Coronary artery (tissue), 2 donors: ENCODE measurements at regions not wholly inside any gene's neighbourhood (a gene's known extent, or its start where the extent isn't known, plus 50 kb on each side); places are given as distances from the start of the nearest gene placed in this dataset.

Experiments used
- DNase-seq: peaks from one replicate; pipeline ENCODE4 v3.0.0-alpha.2; 2017; ENCODE audit warnings: low spot score
- H3K27ac ChIP-seq, 2 donors: fragments of 200-600 bp; sonication (generic); one replicate each; pipeline ENCODE4 v1.5.1; 2016 to 2019
- H3K4me3 ChIP-seq: fragments of 200-600 bp; sonication (generic); 2 replicates; pipeline ENCODE4 v1.5.1; 2016; ENCODE audit warnings: mild to moderate bottlenecking, moderate library complexity
- CTCF ChIP-seq: fragments of 200-600 bp; sonication (generic); IDR thresholded peaks from one replicate; pipeline ENCODE4 v1.5.1; 2019; ENCODE audit warnings: antibody characterized with exemption

- no peak for DNase-seq
- TF ChIP-seq CTCF, result no peak
- Histone ChIP-seq H3K4me3 (no peak overlapping the region), H3K27ac (no peak overlapping the region)
Observed at GRCh38 chr22:26757496-26757895, 100.1 kb downstream of the MIAT start.

DNA sequence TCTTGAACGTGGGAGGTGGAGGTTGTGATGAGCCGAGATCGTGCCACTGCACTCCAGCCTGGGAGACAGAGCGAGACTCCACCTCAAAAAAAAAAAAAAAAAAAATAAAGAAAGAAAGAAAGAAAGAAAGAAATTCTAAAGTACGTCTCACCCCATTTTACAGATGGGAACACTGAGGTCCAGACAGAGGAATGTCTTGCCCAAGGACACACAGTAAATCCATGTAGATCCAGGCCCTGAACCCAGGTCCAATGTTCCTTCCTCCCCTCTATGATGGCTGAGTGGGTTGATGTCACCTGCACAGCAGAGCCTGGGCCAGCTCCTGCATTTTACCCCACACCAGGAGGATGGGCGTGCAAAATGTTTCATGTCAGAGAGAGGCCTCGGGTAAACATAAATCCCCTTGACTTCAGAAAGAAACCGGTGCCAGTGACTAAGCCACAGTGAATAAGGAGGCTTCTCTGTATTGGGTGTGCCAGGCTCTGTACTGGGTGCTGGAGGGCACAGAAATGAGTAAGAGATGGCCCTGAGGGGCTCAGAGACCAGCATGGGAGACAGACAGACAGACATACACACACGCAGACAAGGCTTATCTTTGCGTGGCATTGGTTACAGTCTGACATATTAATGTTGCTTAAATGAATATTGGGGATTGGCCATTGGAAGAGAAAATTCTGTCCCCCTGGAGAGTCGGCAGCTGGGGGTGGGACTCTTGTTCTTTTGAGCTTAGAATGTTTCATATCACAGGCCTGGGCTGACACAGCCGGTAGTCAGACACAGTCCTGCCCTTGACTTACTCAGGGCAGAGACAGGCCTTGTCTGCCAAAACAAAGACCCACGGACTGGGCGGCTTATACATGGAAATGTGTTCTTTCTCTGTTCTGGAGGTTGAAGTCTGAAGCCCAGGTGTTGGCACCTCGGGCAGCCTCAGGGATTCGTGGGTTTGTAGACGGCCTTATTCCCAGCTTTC lies 105.4 kb downstream of the MIAT start:
- H3K4me3 ChIP-seq, result no peak overlapping the region
- no peak for DNase-seq
- no peak for TF ChIP-seq CTCF
- no peak overlapping the region for H3K27ac ChIP-seq

GRCh38 chr22:26763633-26764361 lies 106.4 kb downstream of the MIAT start:
- no peak overlapping the region for H3K4me3 ChIP-seq
- H3K27ac ChIP-seq, result no peak overlapping the region
- no peak for DNase-seq
- TF ChIP-seq CTCF, result no peak

- no peak for DNase-seq
- H3K4me3 ChIP-seq, result no peak overlapping the region
- no peak overlapping the region for H3K27ac ChIP-seq
- no peak for TF ChIP-seq CTCF
Observed at GRCh38 chr22:26766510-26767350, 109.3 kb downstream of the MIAT start.

DNA sequence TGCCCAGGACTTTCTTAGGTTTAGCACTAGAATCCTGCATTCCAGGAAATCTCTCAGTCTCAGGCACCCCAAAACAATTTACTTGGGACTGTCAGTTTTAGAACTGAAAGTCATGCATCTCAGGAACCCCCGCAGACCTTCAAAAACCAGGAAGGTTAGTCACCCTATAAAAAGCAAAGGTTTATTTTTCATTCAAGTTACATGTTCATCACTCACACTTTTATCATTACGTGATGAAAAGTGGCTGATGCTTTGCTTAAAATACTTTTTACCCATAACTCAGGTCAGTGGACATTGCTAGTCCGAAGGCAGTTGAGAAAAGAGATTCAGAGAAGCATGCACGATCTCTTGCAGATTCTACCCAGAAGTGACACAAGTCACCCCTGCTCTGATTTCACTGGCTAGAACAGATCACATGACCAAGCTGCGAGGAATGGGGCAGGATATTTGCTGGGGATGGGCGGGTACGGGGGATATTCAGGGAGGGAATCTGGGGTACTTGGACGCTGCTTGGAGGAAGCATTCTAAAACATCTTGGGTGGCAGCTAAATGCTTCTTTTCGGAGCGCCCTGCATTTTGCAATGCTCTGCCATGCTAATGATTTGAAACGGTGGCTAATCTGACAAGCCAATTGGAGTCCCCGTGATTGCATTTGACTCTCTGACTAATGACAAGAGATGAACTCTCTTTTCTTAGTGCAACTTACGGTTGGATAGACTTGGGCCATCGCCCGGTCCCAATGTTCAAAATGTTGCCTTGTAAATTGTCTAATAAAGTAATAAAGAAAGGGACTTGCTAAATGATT lies 110.2 kb downstream of the MIAT start:
- Histone ChIP-seq H3K27ac (no peak overlapping the region), H3K4me3 (no peak overlapping the region)
- no peak for TF ChIP-seq CTCF
- DNase-seq, result no peak

DNA sequence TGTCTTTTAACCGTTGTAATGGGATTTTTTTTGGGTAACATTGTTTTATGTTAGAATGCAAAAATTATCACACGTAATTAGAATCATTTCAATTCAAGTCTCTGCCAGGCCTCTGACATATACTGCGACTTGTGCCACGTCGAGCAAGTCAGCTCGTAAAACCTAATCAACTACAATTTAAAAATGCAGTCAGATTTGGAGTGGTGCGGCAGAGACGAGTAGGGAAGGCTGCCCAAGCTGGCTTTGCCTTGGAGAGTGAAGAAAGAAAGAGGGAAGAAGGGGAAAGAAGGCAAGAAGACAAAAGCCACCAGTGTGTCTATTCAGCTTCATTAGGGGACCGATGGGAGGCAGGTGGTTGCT lies 110.7 kb downstream of the MIAT start:
- Histone ChIP-seq H3K4me3 (no peak overlapping the region), H3K27ac (no peak overlapping the region)
- no peak for DNase-seq
- no peak for TF ChIP-seq CTCF
